ENCODE measurements at regions not wholly inside any gene's neighbourhood (a gene's known extent, or its start where the extent isn't known, plus 50 kb on each side); places are given as distances from the start of the nearest gene placed in this dataset.

DNA sequence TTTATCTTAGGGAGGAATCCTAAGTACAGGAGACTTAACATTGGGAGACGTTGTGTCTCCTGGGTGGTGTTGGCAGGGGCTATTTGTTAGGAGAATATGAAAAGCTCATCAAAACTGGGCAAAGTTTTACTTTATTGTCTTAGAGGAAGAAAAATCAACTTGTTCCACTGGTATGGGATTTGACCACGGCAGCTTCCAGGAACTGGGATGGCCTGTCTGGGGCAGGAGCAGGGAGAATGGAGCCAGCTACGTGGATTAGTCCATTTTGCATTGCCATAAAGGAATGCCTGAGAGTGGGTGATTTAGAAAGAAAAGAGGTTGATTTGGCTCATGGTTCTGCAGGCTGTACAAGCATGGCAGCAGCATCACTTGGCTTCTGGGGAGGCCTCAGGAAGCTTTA is 198.4 kb downstream of the ADAMTS15 start:
- TF ChIP-seq, protein P1, sequence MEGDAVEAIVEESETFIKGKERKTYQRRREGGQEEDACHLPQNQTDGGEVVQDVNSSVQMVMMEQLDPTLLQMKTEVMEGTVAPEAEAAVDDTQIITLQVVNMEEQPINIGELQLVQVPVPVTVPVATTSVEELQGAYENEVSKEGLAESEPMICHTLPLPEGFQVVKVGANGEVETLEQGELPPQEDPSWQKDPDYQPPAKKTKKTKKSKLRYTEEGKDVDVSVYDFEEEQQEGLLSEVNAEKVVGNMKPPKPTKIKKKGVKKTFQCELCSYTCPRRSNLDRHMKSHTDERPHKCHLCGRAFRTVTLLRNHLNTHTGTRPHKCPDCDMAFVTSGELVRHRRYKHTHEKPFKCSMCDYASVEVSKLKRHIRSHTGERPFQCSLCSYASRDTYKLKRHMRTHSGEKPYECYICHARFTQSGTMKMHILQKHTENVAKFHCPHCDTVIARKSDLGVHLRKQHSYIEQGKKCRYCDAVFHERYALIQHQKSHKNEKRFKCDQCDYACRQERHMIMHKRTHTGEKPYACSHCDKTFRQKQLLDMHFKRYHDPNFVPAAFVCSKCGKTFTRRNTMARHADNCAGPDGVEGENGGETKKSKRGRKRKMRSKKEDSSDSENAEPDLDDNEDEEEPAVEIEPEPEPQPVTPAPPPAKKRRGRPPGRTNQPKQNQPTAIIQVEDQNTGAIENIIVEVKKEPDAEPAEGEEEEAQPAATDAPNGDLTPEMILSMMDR (optimal IDR thresholded peaks at IDR 0.05 in 1 of 3, IDR thresholded peaks at IDR 0.05 in 1 of 3, conservative IDR thresholded peaks at IDR 0.05 in 1 of 3; ENCODE audit: extremely low read depth in 1 of 3, insufficient read depth in 2 of 3, low read length in 3 of 3) = no peak
- TF ChIP-seq EZH2 (IDR thresholded peaks at IDR 0.05; ENCODE audit: low read length) = no peak
